ENCODE measurements at regions not wholly inside any gene's neighbourhood (a gene's known extent, or its start where the extent isn't known, plus 50 kb on each side); places are given as distances from the start of the nearest gene placed in this dataset.

DNA sequence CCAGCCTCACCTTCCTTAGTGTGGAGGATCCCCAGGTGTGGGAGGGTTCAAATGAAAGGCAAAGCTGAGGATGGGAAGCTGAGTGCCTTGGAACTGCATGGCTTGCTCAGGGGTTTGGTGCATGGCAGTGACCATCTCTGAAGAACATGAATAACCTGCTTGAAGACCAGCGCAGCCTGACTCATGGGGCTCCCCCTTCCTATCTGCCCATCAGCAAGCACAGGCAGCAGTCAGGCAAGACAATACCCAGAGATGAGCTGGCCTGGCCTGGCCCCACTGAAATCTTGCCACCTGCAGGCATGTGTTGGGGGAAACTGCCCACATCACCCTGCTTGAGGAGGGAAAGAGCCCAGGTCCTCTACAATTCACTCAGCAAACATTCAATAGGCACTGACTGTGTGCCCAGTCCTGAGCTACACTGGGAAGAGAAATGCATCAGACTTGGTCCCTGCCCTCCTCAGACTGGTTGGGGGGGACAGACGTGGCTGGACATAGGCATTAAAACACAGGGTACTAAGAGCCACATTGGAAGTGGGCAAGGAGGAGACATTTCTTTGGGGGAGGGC, 105.0 kb upstream of the ALDH1B1 start:
- TF ChIP-seq, protein P1, sequence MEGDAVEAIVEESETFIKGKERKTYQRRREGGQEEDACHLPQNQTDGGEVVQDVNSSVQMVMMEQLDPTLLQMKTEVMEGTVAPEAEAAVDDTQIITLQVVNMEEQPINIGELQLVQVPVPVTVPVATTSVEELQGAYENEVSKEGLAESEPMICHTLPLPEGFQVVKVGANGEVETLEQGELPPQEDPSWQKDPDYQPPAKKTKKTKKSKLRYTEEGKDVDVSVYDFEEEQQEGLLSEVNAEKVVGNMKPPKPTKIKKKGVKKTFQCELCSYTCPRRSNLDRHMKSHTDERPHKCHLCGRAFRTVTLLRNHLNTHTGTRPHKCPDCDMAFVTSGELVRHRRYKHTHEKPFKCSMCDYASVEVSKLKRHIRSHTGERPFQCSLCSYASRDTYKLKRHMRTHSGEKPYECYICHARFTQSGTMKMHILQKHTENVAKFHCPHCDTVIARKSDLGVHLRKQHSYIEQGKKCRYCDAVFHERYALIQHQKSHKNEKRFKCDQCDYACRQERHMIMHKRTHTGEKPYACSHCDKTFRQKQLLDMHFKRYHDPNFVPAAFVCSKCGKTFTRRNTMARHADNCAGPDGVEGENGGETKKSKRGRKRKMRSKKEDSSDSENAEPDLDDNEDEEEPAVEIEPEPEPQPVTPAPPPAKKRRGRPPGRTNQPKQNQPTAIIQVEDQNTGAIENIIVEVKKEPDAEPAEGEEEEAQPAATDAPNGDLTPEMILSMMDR (IDR thresholded peaks at IDR 0.05): no peak
- no peak for TF ChIP-seq POLR2A (IDR thresholded peaks at IDR 0.05)

Data from right lobe of liver (tissue), 4 donors.